Right lobe of liver (tissue), 4 donors: ENCODE measurements at regions not wholly inside any gene's neighbourhood (a gene's known extent, or its start where the extent isn't known, plus 50 kb on each side); places are given as distances from the start of the nearest gene placed in this dataset.

Experiments used
- POLR2A ChIP-seq: fragments of 450-650 bp; IDR thresholded peaks from one replicate; pipeline ENCODE4 v1.6.1; 2017; ENCODE audit warnings: antibody characterized with exemption, mild to moderate bottlenecking
- TF ChIP-seq, protein P1 (sequence below), 4 donors: fragments of 200-600 bp in 3 of 4; fragments of 450-650 bp in 1 of 4; IDR thresholded peaks; one replicate each; pipeline versions ENCODE4 v1.5.1 to v1.8.0; 2016 to 2022; ENCODE audit warnings: antibody characterized with exemption in 4 of 4, mild to moderate bottlenecking in 2 of 4
- donor health status: DM: no; HTN: no; CAD: no.
- donor health status: DM: no; HTN: no; CAD: no.
- donor health status: DM: no; HTN: yes; CAD: no.

DNA sequence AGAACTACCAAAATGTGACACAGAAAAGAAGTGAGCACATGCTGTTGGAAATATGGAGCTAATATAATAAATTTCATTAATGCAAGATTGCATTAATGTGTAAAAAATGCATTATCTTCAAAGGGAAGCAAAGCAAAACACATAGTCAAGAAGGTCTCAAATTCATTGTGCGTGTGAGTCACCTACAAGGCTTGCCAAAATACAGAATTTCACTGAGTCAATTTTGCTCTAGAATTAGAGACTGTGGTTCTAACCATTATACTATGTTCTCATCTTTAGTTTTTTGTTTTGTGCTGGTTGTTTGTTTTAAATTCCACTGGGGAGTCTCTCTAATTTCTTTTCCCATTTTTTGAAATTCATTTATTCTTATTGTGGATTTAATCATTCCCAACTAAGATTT lies 149.8 kb upstream of the SLITRK1 start:
- TF ChIP-seq, protein P1, sequence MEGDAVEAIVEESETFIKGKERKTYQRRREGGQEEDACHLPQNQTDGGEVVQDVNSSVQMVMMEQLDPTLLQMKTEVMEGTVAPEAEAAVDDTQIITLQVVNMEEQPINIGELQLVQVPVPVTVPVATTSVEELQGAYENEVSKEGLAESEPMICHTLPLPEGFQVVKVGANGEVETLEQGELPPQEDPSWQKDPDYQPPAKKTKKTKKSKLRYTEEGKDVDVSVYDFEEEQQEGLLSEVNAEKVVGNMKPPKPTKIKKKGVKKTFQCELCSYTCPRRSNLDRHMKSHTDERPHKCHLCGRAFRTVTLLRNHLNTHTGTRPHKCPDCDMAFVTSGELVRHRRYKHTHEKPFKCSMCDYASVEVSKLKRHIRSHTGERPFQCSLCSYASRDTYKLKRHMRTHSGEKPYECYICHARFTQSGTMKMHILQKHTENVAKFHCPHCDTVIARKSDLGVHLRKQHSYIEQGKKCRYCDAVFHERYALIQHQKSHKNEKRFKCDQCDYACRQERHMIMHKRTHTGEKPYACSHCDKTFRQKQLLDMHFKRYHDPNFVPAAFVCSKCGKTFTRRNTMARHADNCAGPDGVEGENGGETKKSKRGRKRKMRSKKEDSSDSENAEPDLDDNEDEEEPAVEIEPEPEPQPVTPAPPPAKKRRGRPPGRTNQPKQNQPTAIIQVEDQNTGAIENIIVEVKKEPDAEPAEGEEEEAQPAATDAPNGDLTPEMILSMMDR (IDR thresholded peaks at IDR 0.05): no peak
- TF ChIP-seq POLR2A: no peak
